B cell (primary cell): ENCODE measurements at regions not wholly inside any gene's neighbourhood (a gene's known extent, or its start where the extent isn't known, plus 50 kb on each side); places are given as distances from the start of the nearest gene placed in this dataset.

Source experiments
- ATAC-seq: fragments of 200-7000 bp; cut with Tn5 transposase; one replicate; pipeline ENCODE4 v1.10.0; 2021; ENCODE audit warnings: low read depth, mild to moderate bottlenecking, moderate number of reproducible peaks, moderate library complexity
- CTCF ChIA-PET: fragments of 350-600 bp; sonication (Branson Sonifier 250); formaldehyde crosslinking; loops from one replicate; lab custom pipeline; 2021; ENCODE audit warnings: antibody characterized with exemption, inconsistent platforms; lab: Charles Lee
- POLR2A ChIA-PET: fragments of 350-600 bp; sonication (Branson Sonifier 250); formaldehyde crosslinking; loops from one replicate; lab custom pipeline; 2021; ENCODE audit warnings: antibody characterized with exemption; lab: Charles Lee
- DNase-seq: peaks from one replicate; pipeline ENCODE4 v3.0.0; 2013
- H2AFZ ChIP-seq: 2 replicates; pipeline ENCODE4 v1.6.1; 2012; ENCODE audit warnings: mild to moderate bottlenecking, low read depth, low read length; ENCODE audit not compliant: insufficient read depth, poor library complexity, severe bottlenecking
- H3K27ac ChIP-seq, 2 donors: 1 replicate in 1 of 2; 2 replicates in 1 of 2; pipeline ENCODE4 v1.5.1; 2012 to 2013; ENCODE audit warnings: low read length in 2 of 2, mild to moderate bottlenecking in 2 of 2, moderate library complexity in 1 of 2
- H3K27me3 ChIP-seq, 4 experiments: fragments of 200-600 bp in 1 of 4; sonication (generic) in 1 of 4; replicated peaks in 1 of 4; 1 replicate in 2 of 4; 2 replicates in 2 of 4; pipeline versions ENCODE4 v1.6.1 to v1.7.0; 2013 to 2016; ENCODE audit warnings: low read length in 3 of 4, mild to moderate bottlenecking in 2 of 4, mixed read lengths in 1 of 4, moderate library complexity in 1 of 4; ENCODE audit not compliant: insufficient read depth in 4 of 4, control insufficient read depth in 3 of 4; ENCODE audit errors: control extremely low read depth in 1 of 4
- H3K36me3 ChIP-seq, 2 experiments: replicated peaks in 1 of 2; 1 replicate in 1 of 2; 2 replicates in 1 of 2; pipeline versions ENCODE4 v1.6.1 to v1.7.1; 2013; ENCODE audit warnings: low read length in 1 of 2; ENCODE audit not compliant: insufficient read depth in 2 of 2, control insufficient read depth in 1 of 2; ENCODE audit errors: control extremely low read depth in 1 of 2, extremely low read depth in 1 of 2
- H3K4me1 ChIP-seq, 2 donors: fragments of 200-600 bp in 1 of 2; sonication (generic) in 1 of 2; 1 replicate in 1 of 2; 2 replicates in 1 of 2; pipeline versions ENCODE4 v1.5.1 to v1.6.1; 2013 to 2017; ENCODE audit warnings: low read length in 2 of 2; ENCODE audit not compliant: control insufficient read depth in 2 of 2, insufficient read depth in 2 of 2
- H3K4me2 ChIP-seq: replicated peaks from 2 replicates; pipeline ENCODE3; 2012; ENCODE audit warnings: mild to moderate bottlenecking, low read depth, low read length; ENCODE audit not compliant: poor library complexity, severe bottlenecking
- H3K4me3 ChIP-seq, 5 experiments: fragments of 200-600 bp in 1 of 5; sonication (generic) in 1 of 5; 1 replicate in 3 of 5; 2 replicates in 2 of 5; pipeline versions ENCODE4 v1.5.1 to v1.7.0; 2011 to 2016; ENCODE audit warnings: low read length in 4 of 5, mild to moderate bottlenecking in 4 of 5, low read depth in 2 of 5, control low read depth in 1 of 5, moderate library complexity in 1 of 5; ENCODE audit not compliant: insufficient read depth in 1 of 5; ENCODE audit errors: control extremely low read depth in 1 of 5, extremely low read depth in 1 of 5
- H3K79me2 ChIP-seq: fragments of 200-600 bp; sonication (generic); one replicate; pipeline ENCODE4 v1.6.0; 2016; ENCODE audit warnings: low read length; ENCODE audit not compliant: control insufficient read depth, insufficient read depth
- H3K9ac ChIP-seq: fragments of 200-600 bp; sonication (generic); 2 replicates; pipeline ENCODE4 v1.6.1; 2017; ENCODE audit warnings: mild to moderate bottlenecking, low read length, moderate library complexity
- H3K9me3 ChIP-seq, 3 donors: one replicate each; pipeline versions ENCODE4 v1.6.1 to v1.7.1; 2013; ENCODE audit warnings: low read length in 2 of 3; ENCODE audit not compliant: control insufficient read depth in 2 of 3, insufficient read depth in 1 of 3; ENCODE audit errors: control extremely low read depth in 1 of 3
- H4K20me1 ChIP-seq: 2 replicates; pipeline ENCODE4 v1.6.0; 2012; ENCODE audit warnings: mild to moderate bottlenecking, low read length; ENCODE audit not compliant: insufficient read depth, control insufficient read depth, poor library complexity, severe bottlenecking
- H3K27ac Mint-ChIP-seq: one replicate; pipeline ENCODE4 v1.8.0; 2021; ENCODE audit warnings: mixed read lengths
- H3K27me3 Mint-ChIP-seq: one replicate; pipeline ENCODE4 v1.8.0; 2021; ENCODE audit warnings: mixed read lengths
- H3K4me1 Mint-ChIP-seq: one replicate; pipeline ENCODE4 v1.8.0; 2021; ENCODE audit warnings: mixed read lengths
- H3K4me3 Mint-ChIP-seq: one replicate; pipeline ENCODE4 v1.8.0; 2021; ENCODE audit warnings: mixed read lengths
- H3K9me3 Mint-ChIP-seq: one replicate; pipeline ENCODE4 v1.8.0; 2022; ENCODE audit warnings: mixed read lengths; ENCODE audit not compliant: insufficient read depth
- CTCF ChIP-seq: fragments of 200-600 bp; IDR thresholded peaks from one replicate; pipeline ENCODE4 v1.8.0; 2022; ENCODE audit warnings: antibody characterized with exemption, mild to moderate bottlenecking
- EZH2 ChIP-seq: IDR thresholded peaks from 2 replicates; pipeline ENCODE4 v1.6.1; 2012; ENCODE audit warnings: borderline replicate concordance, low read depth, mild to moderate bottlenecking, moderate library complexity, low read length; ENCODE audit not compliant: insufficient read depth, poor library complexity, severe bottlenecking
- WGBS: methylation state at CpG from one replicate; pipeline ENCODE4 v1.1.5; 2013; ENCODE audit warnings: missing lambda C conversion rate; ENCODE audit not compliant: insufficient coverage; 5-methylcytosine and 5-hydroxymethylcytosine counted together
- intact Hi-C: fragments of 100-400 bp; cut with micrococcal nuclease; formaldehyde crosslinking; loops from one replicate; pipeline ENCODE4 v1.10.0; 2022

GRCh38 chr3:165507060-165507459, 310.9 kb upstream of the SLITRK3 start:
- Histone ChIP-seq H3K79me2 (no peaks in the 10 kb centered on the region), H3K4me1 (no peaks in the 10 kb centered on the region), H3K27ac (no peak overlapping the region), H3K27me3 (no peaks in the 10 kb centered on the region), H2AFZ (no peak overlapping the region), H3K4me3 (no peak overlapping the region), H3K36me3 (no peaks in the 10 kb centered on the region), H4K20me1 (no peaks in the 10 kb centered on the region), H3K4me2 (no peak overlapping the region), H3K9ac (no peak overlapping the region), H3K9me3 (peaks cover 0 to 7% (median 0%) of the 10 kb centered on the region in 3 donors)
- H3K4me1 Mint-ChIP-seq, result no peaks in the 10 kb centered on the region
- ChIA-PET CTCF (no interaction called here), POLR2A (no interaction called here)
- H3K27me3 Mint-ChIP-seq, result no peaks in the 10 kb centered on the region
- DNase-seq (no peak), ATAC-seq (no peak)
- H3K4me3 Mint-ChIP-seq, result no peak overlapping the region
- H3K27ac Mint-ChIP-seq, result no peak overlapping the region
- peaks cover 19% of the 10 kb centered on the region for H3K9me3 Mint-ChIP-seq
- no CpG with 5 or more reads among the region's 1 CpG for WGBS
- no peak for TF ChIP-seq EZH2
- TF ChIP-seq CTCF, result no peak
- intact Hi-C loops, result no loop called here

- DNase-seq (no peak), ATAC-seq (no peak)
- Mint-ChIP-seq H3K27ac (no peak overlapping the region), H3K27me3 (no peaks in the 10 kb centered on the region), H3K9me3 (peaks cover 19% of the 10 kb centered on the region), H3K4me3 (no peak overlapping the region), H3K4me1 (no peaks in the 10 kb centered on the region)
- Histone ChIP-seq H3K4me2 (no peak overlapping the region), H3K4me1 (no peaks in the 10 kb centered on the region), H3K36me3 (no peaks in the 10 kb centered on the region), H4K20me1 (no peaks in the 10 kb centered on the region), H3K79me2 (no peaks in the 10 kb centered on the region), H3K27ac (no peak overlapping the region), H3K27me3 (no peaks in the 10 kb centered on the region), H3K4me3 (no peak overlapping the region), H2AFZ (no peak overlapping the region), H3K9ac (no peak overlapping the region), H3K9me3 (peaks cover 0 to 7% (median 0%) of the 10 kb centered on the region in 3 donors)
- POLR2A ChIA-PET, result no interaction called here
- intact Hi-C loops, result no loop called here
- no peak for TF ChIP-seq EZH2
- no peak for TF ChIP-seq CTCF
- CTCF ChIA-PET, result no interaction called here
Observed at GRCh38 chr3:165505657-165506056, 309.5 kb upstream of the SLITRK3 start.
